ENCODE measurements at regions not wholly inside any gene's neighbourhood (a gene's known extent, or its start where the extent isn't known, plus 50 kb on each side); places are given as distances from the start of the nearest gene placed in this dataset.

- Mint-ChIP-seq H3K4me1 (ENCODE audit: unreplicated experiment) (no peaks in the 10 kb centered on the region), H3K4me3 (no peak overlapping the region), H3K36me3 (no peaks in the 10 kb centered on the region), H3K9me3 (no peaks in the 10 kb centered on the region), H3K27ac (no peak overlapping the region), H3K27me3 (no peaks in the 10 kb centered on the region)
- DNase-seq (ENCODE audit: extremely low spot score, unreplicated experiment): no peak
- no peak for TF ChIP-seq CTCF (conservative IDR thresholded peaks at IDR 0.05)
Measured at GRCh38 chr21:19123525-19123924, 719.9 kb upstream of the TMPRSS15 start.

GRCh38 chr21:19124691-19125090, 721.1 kb upstream of the TMPRSS15 start:
- TF ChIP-seq CTCF (conservative IDR thresholded peaks at IDR 0.05): no peak
- Mint-ChIP-seq H3K27me3 (no peaks in the 10 kb centered on the region), H3K9me3 (no peaks in the 10 kb centered on the region), H3K4me1 (ENCODE audit: unreplicated experiment) (no peaks in the 10 kb centered on the region), H3K36me3 (no peaks in the 10 kb centered on the region), H3K27ac (no peak overlapping the region), H3K4me3 (no peak overlapping the region)
- DNase-seq (ENCODE audit: extremely low spot score, unreplicated experiment): no peak

DNA sequence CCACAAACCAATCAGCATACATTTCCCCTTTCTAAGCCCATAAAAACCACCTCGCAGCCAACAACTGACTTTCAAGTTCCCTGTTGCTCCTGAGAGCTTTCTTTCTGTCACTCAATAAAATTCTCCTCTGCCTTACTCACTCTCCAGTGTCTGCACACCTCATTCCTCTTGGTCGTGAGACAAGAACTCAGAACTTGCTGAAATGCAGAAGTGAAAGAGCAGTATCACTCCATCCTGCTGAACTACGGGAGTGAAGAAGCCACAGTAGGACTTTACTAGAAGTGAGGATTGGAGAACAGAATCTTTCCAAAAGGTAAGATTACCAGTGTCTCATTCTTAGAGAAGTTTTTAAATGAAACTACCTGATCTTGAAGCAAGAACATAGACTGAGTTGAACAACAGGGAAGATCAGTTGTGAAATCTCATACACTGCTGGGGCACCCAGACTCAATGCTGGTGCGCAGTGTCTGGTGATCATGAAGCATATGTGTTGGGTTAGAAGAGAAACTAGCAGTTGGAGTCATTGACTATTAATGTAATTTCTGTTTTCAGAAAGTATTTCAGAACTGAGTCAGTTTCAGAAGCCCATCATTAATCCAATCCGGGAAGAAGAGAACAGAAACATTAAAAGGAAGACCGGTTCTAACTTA, 726.9 kb upstream of the TMPRSS15 start:
- Mint-ChIP-seq H3K27me3 (no peaks in the 10 kb centered on the region), H3K27ac (no peak overlapping the region), H3K9me3 (no peaks in the 10 kb centered on the region), H3K4me3 (no peak overlapping the region), H3K4me1 (ENCODE audit: unreplicated experiment) (no peaks in the 10 kb centered on the region), H3K36me3 (no peaks in the 10 kb centered on the region)
- DNase-seq (ENCODE audit: extremely low spot score, unreplicated experiment): no peak
- TF ChIP-seq CTCF (conservative IDR thresholded peaks at IDR 0.05): no peak

DNA sequence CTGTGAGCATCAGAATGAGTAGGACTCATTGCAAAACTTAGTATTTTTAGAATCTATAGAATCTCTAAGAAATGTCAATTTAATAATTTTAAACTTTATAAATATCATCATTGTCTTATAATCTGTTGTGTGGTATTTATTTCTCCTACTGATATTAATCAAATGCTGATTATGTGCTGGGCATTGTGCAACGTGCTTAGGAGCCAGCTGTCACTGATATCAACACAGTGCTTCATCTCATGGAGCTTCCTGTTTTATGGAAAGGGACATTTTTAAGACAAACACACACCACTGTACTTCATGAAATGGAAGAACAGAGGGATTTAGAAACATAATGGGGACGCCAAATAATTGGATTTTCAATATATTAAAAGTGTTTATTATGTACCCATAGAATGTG, 737.9 kb upstream of the TMPRSS15 start:
- Mint-ChIP-seq H3K36me3 (no peaks in the 10 kb centered on the region), H3K9me3 (no peaks in the 10 kb centered on the region), H3K27ac (no peak overlapping the region), H3K4me3 (no peak overlapping the region), H3K4me1 (ENCODE audit: unreplicated experiment) (no peaks in the 10 kb centered on the region), H3K27me3 (no peaks in the 10 kb centered on the region)
- no peak for TF ChIP-seq CTCF (conservative IDR thresholded peaks at IDR 0.05)
- no peak for DNase-seq (ENCODE audit: extremely low spot score, unreplicated experiment)

GRCh38 chr21:19145682-19146293, 742.2 kb upstream of the TMPRSS15 start:
- no peak for TF ChIP-seq CTCF (conservative IDR thresholded peaks at IDR 0.05)
- H3K27ac Mint-ChIP-seq: no peak overlapping the region
- peaks cover 14% of the 10 kb centered on the region for H3K9me3 Mint-ChIP-seq
- DNase-seq (ENCODE audit: extremely low spot score, unreplicated experiment): no peak
- no peaks in the 10 kb centered on the region for H3K27me3 Mint-ChIP-seq
- H3K4me1 Mint-ChIP-seq (ENCODE audit: unreplicated experiment): no peaks in the 10 kb centered on the region
- H3K36me3 Mint-ChIP-seq: no peaks in the 10 kb centered on the region
- H3K4me3 Mint-ChIP-seq: no peak overlapping the region
